ENCODE measurements at regions not wholly inside any gene's neighbourhood (a gene's known extent, or its start where the extent isn't known, plus 50 kb on each side); places are given as distances from the start of the nearest gene placed in this dataset.

GRCh38 chr20:22675341-22675740, 91.0 kb upstream of the FOXA2 start:
- no peak for TF ChIP-seq CTCF (IDR thresholded peaks at IDR 0.05; ENCODE audit: low read length, missing control alignments)
- no peak for DNase-seq (ENCODE audit: low read depth)
- no peak overlapping the region for H3K4me3 ChIP-seq (replicated peaks; ENCODE audit: low read depth, low read length)

- H3K4me3 ChIP-seq (replicated peaks; ENCODE audit: low read depth, low read length) = no peak overlapping the region
- DNase-seq (ENCODE audit: low read depth) = no peak
- TF ChIP-seq CTCF (IDR thresholded peaks at IDR 0.05; ENCODE audit: low read length, missing control alignments) = no peak
Measured at GRCh38 chr20:22678678-22679077, 94.3 kb upstream of the FOXA2 start.

GRCh38 chr20:22679197-22679596, 94.8 kb upstream of the FOXA2 start:
- no peak for TF ChIP-seq CTCF (IDR thresholded peaks at IDR 0.05; ENCODE audit: low read length, missing control alignments)
- DNase-seq (ENCODE audit: low read depth) = no peak
- no peak overlapping the region for H3K4me3 ChIP-seq (replicated peaks; ENCODE audit: low read depth, low read length)

- no peak for DNase-seq (ENCODE audit: low read depth)
- TF ChIP-seq CTCF (IDR thresholded peaks at IDR 0.05; ENCODE audit: low read length, missing control alignments) = no peak
- H3K4me3 ChIP-seq (replicated peaks; ENCODE audit: low read depth, low read length) = no peak overlapping the region
Measured at GRCh38 chr20:22680031-22680740, 95.8 kb upstream of the FOXA2 start.

- no peak overlapping the region for H3K4me3 ChIP-seq (replicated peaks; ENCODE audit: low read depth, low read length)
- DNase-seq (ENCODE audit: low read depth) = no peak
- no peak for TF ChIP-seq CTCF (IDR thresholded peaks at IDR 0.05; ENCODE audit: low read length, missing control alignments)
Measured at GRCh38 chr20:22681591-22682248, 97.3 kb upstream of the FOXA2 start.

GRCh38 chr20:22682381-22682780, 98.0 kb upstream of the FOXA2 start:
- no peak overlapping the region for H3K4me3 ChIP-seq (replicated peaks; ENCODE audit: low read depth, low read length)
- no peak for DNase-seq (ENCODE audit: low read depth)
- TF ChIP-seq CTCF (IDR thresholded peaks at IDR 0.05; ENCODE audit: low read length, missing control alignments) = no peak
